H1 (cell line): ENCODE measurements at regions not wholly inside any gene's neighbourhood (a gene's known extent, or its start where the extent isn't known, plus 50 kb on each side); places are given as distances from the start of the nearest gene placed in this dataset.
A peak's percentile ranks its signal among the peaks of the same experiment; 100 is the strongest.

Source experiments
- CTCF ChIA-PET: fragments of 300-600 bp; sonication (Branson Sonifier 250); formaldehyde crosslinking; loops from one replicate; lab custom pipeline; 2021; ENCODE audit not compliant: partially characterized antibody; lab: Charles Lee
- POLR2A ChIA-PET: fragments of 300-600 bp; sonication (Branson Sonifier 250); formaldehyde crosslinking; loops from one replicate; lab custom pipeline; 2021; ENCODE audit warnings: inconsistent platforms; ENCODE audit not compliant: partially characterized antibody; lab: Charles Lee
- DNase-seq, 2 experiments: peaks; one replicate each; pipeline versions ENCODE4 v3.0.0 to v3.0.0-alpha.2; 2010 to 2022; ENCODE audit warnings: low spot score in 2 of 2, low read depth in 1 of 2, mixed read lengths in 1 of 2
- FAIRE-seq: peaks from 2 replicates; lab custom pipeline; 2011; peaks lifted over from hg19 to GRCh38; lab: Jason Lieb, UNC
- H2AFZ ChIP-seq: 2 replicates; pipeline ENCODE4 v1.8.1; 2012; ENCODE audit warnings: low read length, inconsistent platforms
- H2AK5ac ChIP-seq: 2 replicates; pipeline ENCODE4 v1.6.1; 2013; ENCODE audit warnings: low read depth, low read length
- H2BK120ac ChIP-seq: replicated peaks from 2 replicates; pipeline ENCODE3; 2013; ENCODE audit warnings: low read depth, low read length, inconsistent platforms
- H2BK12ac ChIP-seq: 2 replicates; pipeline ENCODE4 v1.6.1; 2013; ENCODE audit warnings: low read depth, low read length
- H2BK15ac ChIP-seq: 2 replicates; pipeline ENCODE4 v1.6.1; 2013; ENCODE audit warnings: low read length
- H2BK20ac ChIP-seq: 2 replicates; pipeline ENCODE4 v1.6.1; 2013; ENCODE audit warnings: low read length
- H2BK5ac ChIP-seq: 2 replicates; pipeline ENCODE4 v1.6.1; 2013; ENCODE audit warnings: low read depth, low read length
- H3K14ac ChIP-seq: 2 replicates; pipeline ENCODE4 v1.6.1; 2013; ENCODE audit warnings: inconsistent platforms; ENCODE audit not compliant: insufficient read length
- H3K18ac ChIP-seq: 2 replicates; pipeline ENCODE4 v1.6.1; 2013; ENCODE audit warnings: low read length; ENCODE audit errors: extremely low read depth
- H3K23ac ChIP-seq: 2 replicates; pipeline ENCODE4 v1.6.1; 2013; ENCODE audit warnings: inconsistent platforms; ENCODE audit not compliant: insufficient read length
- H3K23me2 ChIP-seq: 2 replicates; pipeline ENCODE4 v1.6.1; 2013; ENCODE audit warnings: low read depth, low read length
- H3K27ac ChIP-seq: 2 replicates; pipeline ENCODE4 v1.6.1; 2011; ENCODE audit warnings: low read depth, low read length, inconsistent platforms
- H3K27me3 ChIP-seq, 4 experiments: replicated peaks in 1 of 4; 1 replicate in 1 of 4; 2 replicates in 3 of 4; pipeline versions ENCODE4 v1.6.1 to v1.8.1; 2011 to 2013; ENCODE audit warnings: low read length in 3 of 4, mild to moderate bottlenecking in 3 of 4, inconsistent platforms in 2 of 4, mixed read lengths in 2 of 4, moderate library complexity in 1 of 4; ENCODE audit not compliant: control insufficient read depth in 3 of 4, insufficient read depth in 3 of 4; ENCODE audit errors: extremely low read depth in 1 of 4
- H3K36me3 ChIP-seq, 4 experiments: 2 replicates each; pipeline versions ENCODE4 v1.6.1 to v1.8.1; 2011 to 2013; ENCODE audit warnings: mild to moderate bottlenecking in 4 of 4, low read length in 3 of 4, moderate library complexity in 2 of 4, control low read depth in 1 of 4, inconsistent platforms in 1 of 4; ENCODE audit not compliant: insufficient read depth in 4 of 4, control insufficient read depth in 2 of 4
- H3K4ac ChIP-seq: replicated peaks from 2 replicates; pipeline ENCODE3; 2013; ENCODE audit warnings: low read length, low read depth, mixed read lengths, inconsistent platforms; ENCODE audit not compliant: insufficient read length
- H3K4me1 ChIP-seq, 4 experiments: replicated peaks in 1 of 4; 1 replicate in 1 of 4; 2 replicates in 3 of 4; pipeline versions ENCODE4 v1.6.1 to v1.8.1; 2011 to 2013; ENCODE audit warnings: low read length in 3 of 4, inconsistent platforms in 2 of 4, mixed read lengths in 1 of 4; ENCODE audit not compliant: insufficient read depth in 4 of 4, control insufficient read depth in 3 of 4
- H3K4me2 ChIP-seq, 2 experiments: 2 replicates each; pipeline versions ENCODE4 v1.6.1 to v1.8.1; 2011 to 2013; ENCODE audit warnings: low read depth in 2 of 2, low read length in 2 of 2, control low read depth in 1 of 2, inconsistent platforms in 1 of 2, mild to moderate bottlenecking in 1 of 2; ENCODE audit not compliant: insufficient read depth in 1 of 2
- H3K4me3 ChIP-seq, 4 experiments: fragments of 200-600, 300-600 bp in 1 of 4; sonication (generic), shearing (Covaris generic), sonication (Bioruptor Twin) in 1 of 4; 2 replicates each; pipeline versions ENCODE4 v1.5.1 to v1.8.1; 2011 to 2016; ENCODE audit warnings: low read length in 4 of 4, low read depth in 3 of 4, control low read depth in 2 of 4, inconsistent platforms in 2 of 4, mild to moderate bottlenecking in 2 of 4, mixed read lengths in 1 of 4, moderate library complexity in 1 of 4; ENCODE audit not compliant: insufficient read depth in 2 of 4; ENCODE audit errors: extremely low read depth in 1 of 4
- H3K56ac ChIP-seq: replicated peaks from 2 replicates; pipeline ENCODE3; 2013; ENCODE audit warnings: low read depth, mild to moderate bottlenecking, mixed read lengths, low read length, inconsistent platforms; ENCODE audit not compliant: insufficient read length
- H3K79me1 ChIP-seq: 2 replicates; pipeline ENCODE4 v1.6.1; 2013; ENCODE audit warnings: low read depth, low read length, control low read depth
- H3K79me2 ChIP-seq, 2 experiments: 2 replicates each; pipeline versions ENCODE4 v1.6.1 to v1.8.1; 2012 to 2013; ENCODE audit warnings: low read length in 2 of 2, mild to moderate bottlenecking in 2 of 2, inconsistent platforms in 1 of 2; ENCODE audit not compliant: insufficient read depth in 2 of 2, control insufficient read depth in 1 of 2
- H3K9ac ChIP-seq, 4 experiments: replicated peaks in 1 of 4; 1 replicate in 1 of 4; 2 replicates in 3 of 4; pipeline versions ENCODE4 v1.6.1 to v1.8.1; 2011 to 2013; ENCODE audit warnings: low read depth in 3 of 4, low read length in 3 of 4, control low read depth in 2 of 4, mild to moderate bottlenecking in 2 of 4, moderate library complexity in 2 of 4, inconsistent platforms in 1 of 4; ENCODE audit errors: extremely low read depth in 1 of 4
- H3K9me3 ChIP-seq, 2 experiments: 2 replicates each; pipeline versions ENCODE4 v1.6.1 to v1.8.1; 2012 to 2013; ENCODE audit warnings: mild to moderate bottlenecking in 2 of 2, moderate library complexity in 2 of 2, control low read depth in 1 of 2, inconsistent platforms in 1 of 2, low read depth in 1 of 2, low read length in 1 of 2, mixed read lengths in 1 of 2; ENCODE audit not compliant: insufficient read depth in 2 of 2
- H4K20me1 ChIP-seq, 2 experiments: replicated peaks in 1 of 2; 2 replicates each; pipeline versions ENCODE3 to v1.8.1; 2011 to 2013; ENCODE audit warnings: inconsistent platforms in 2 of 2, low read length in 2 of 2, mild to moderate bottlenecking in 1 of 2; ENCODE audit not compliant: insufficient read depth in 2 of 2, control insufficient read depth in 1 of 2
- H4K5ac ChIP-seq: 2 replicates; pipeline ENCODE4 v1.6.1; 2013; ENCODE audit warnings: low read length, low read depth, mixed read lengths, inconsistent platforms; ENCODE audit not compliant: insufficient read length
- H4K8ac ChIP-seq: 2 replicates; pipeline ENCODE4 v1.8.0; 2013; ENCODE audit warnings: mild to moderate bottlenecking, moderate library complexity, low read length, inconsistent platforms; ENCODE audit not compliant: insufficient read depth; ENCODE audit errors: extremely low read depth
- H4K91ac ChIP-seq: replicated peaks from 2 replicates; pipeline ENCODE3; 2013; ENCODE audit warnings: low read length, mixed read lengths, inconsistent platforms; ENCODE audit not compliant: insufficient read length
- CEBPB ChIP-seq: IDR thresholded peaks from 2 replicates; pipeline ENCODE4 v1.6.1; 2012; ENCODE audit warnings: low read depth, low read length
- MAFK ChIP-seq: IDR thresholded peaks from 2 replicates; pipeline ENCODE4 v1.6.1; 2012; ENCODE audit warnings: low read depth, mild to moderate bottlenecking, improper control_type of control experiment, low read length
- POLR2AphosphoS5 ChIP-seq: IDR thresholded peaks from 2 replicates; pipeline ENCODE4 v1.6.1; 2011; ENCODE audit warnings: low read depth, low read length
- RAD21 ChIP-seq, 2 experiments: IDR thresholded peaks in 1 of 2; conservative IDR thresholded peaks in 1 of 2; 2 replicates each; pipeline ENCODE4 v1.6.1; 2011; ENCODE audit warnings: low read depth in 2 of 2, low read length in 2 of 2, improper control_type of control experiment in 1 of 2, inconsistent platforms in 1 of 2, mild to moderate bottlenecking in 1 of 2, moderate library complexity in 1 of 2
- RBBP5 ChIP-seq: IDR thresholded peaks from 2 replicates; pipeline ENCODE4 v1.7.1; 2012; ENCODE audit warnings: low read depth, mild to moderate bottlenecking, inconsistent platforms, low read length, moderate library complexity, borderline replicate concordance
- RFX5 ChIP-seq: IDR thresholded peaks from 2 replicates; pipeline ENCODE4 v1.6.1; 2011; ENCODE audit warnings: low read depth, low read length, improper control_type of control experiment, borderline replicate concordance
- SP1 ChIP-seq: IDR thresholded peaks from 2 replicates; pipeline ENCODE4 v1.6.1; 2011; ENCODE audit warnings: low read depth, low read length
- TAF7 ChIP-seq: optimal IDR thresholded peaks from 2 replicates; pipeline ENCODE3; 2011; ENCODE audit warnings: low read depth, mild to moderate bottlenecking, inconsistent platforms, low read length, moderate library complexity, borderline replicate concordance
- TBP ChIP-seq: IDR thresholded peaks from 2 replicates; pipeline ENCODE4 v1.6.1; 2011; ENCODE audit warnings: low read depth, low read length, improper control_type of control experiment
- WGBS, 2 experiments: shearing (Covaris generic) in 1 of 2; methylation state at CpG; one replicate each; pipeline versions ENCODE4 v1.1.6 to v1.1.7; 2013 to 2015; ENCODE audit warnings: low lambda C conversion rate in 2 of 2, mixed read lengths in 2 of 2, inconsistent platforms in 1 of 2, low coverage in 1 of 2, missing lambda C conversion rate in 1 of 2; ENCODE audit not compliant: insufficient replicate concordance in 2 of 2, insufficient coverage in 1 of 2, insufficient read length in 1 of 2; ENCODE audit errors: extremely low coverage in 1 of 2, missing lambda C conversion rate in 1 of 2; 5-methylcytosine and 5-hydroxymethylcytosine counted together
- TF ChIP-seq, protein P1 (sequence below), 3 experiments: IDR thresholded peaks; 1 replicate in 2 of 3; 2 replicates in 1 of 3; pipeline versions ENCODE4 v1.5.1 to v1.6.1; 2011; ENCODE audit warnings: low read length in 3 of 3, mild to moderate bottlenecking in 3 of 3, inconsistent platforms in 2 of 3, low read depth in 1 of 3, moderate library complexity in 1 of 3; ENCODE audit not compliant: insufficient read depth in 1 of 3; ENCODE audit errors: control extremely low read depth in 1 of 3

- no peak overlapping the region for H3K9ac ChIP-seq
- no peak overlapping the region for H3K56ac ChIP-seq
- CTCF ChIA-PET = interaction anchor here (0.7 to 1.9 kb wide), 6 partner anchors 10 to 1297 kb away, joined by 3 to 7 read pairs (median 3); no protein-coding TSS in a partner anchor
- no peaks in the 10 kb centered on the region for H3K27me3 ChIP-seq
- no peaks in the 10 kb centered on the region for H3K23me2 ChIP-seq
- no peaks in the 10 kb centered on the region for H3K79me2 ChIP-seq
- DNase-seq (no peak), FAIRE-seq (no peak)
- H3K4me1 ChIP-seq = no peaks in the 10 kb centered on the region
- H4K91ac ChIP-seq = no peak overlapping the region
- no peak overlapping the region for H2BK5ac ChIP-seq
- no peak overlapping the region for H4K8ac ChIP-seq
- no peaks in the 10 kb centered on the region for H3K36me3 ChIP-seq
- no peak overlapping the region for H3K14ac ChIP-seq
- no peak overlapping the region for H3K4ac ChIP-seq
- no peak overlapping the region for H3K4me3 ChIP-seq
- no peak overlapping the region for H3K23ac ChIP-seq
- no peak overlapping the region for H3K4me2 ChIP-seq
- POLR2A ChIA-PET = no interaction called here
- no peak overlapping the region for H2BK15ac ChIP-seq
- no peaks in the 10 kb centered on the region for H4K20me1 ChIP-seq
- H2AK5ac ChIP-seq = no peak overlapping the region
- no peaks in the 10 kb centered on the region for H3K79me1 ChIP-seq
- H3K9me3 ChIP-seq = 0 out of 4 replicates have a peak, but pooled peaks cover 0 to 2% of the 10 kb centered on the region in 2 experiments
- WGBS, 2 experiments = 88% methylated on average over 3 of the region's 3 CpGs; no CpG with 5 or more reads in 1 of the 2 experiments
- no peak overlapping the region for H3K18ac ChIP-seq
- no peak overlapping the region for H4K5ac ChIP-seq
- H3K27ac ChIP-seq = no peak overlapping the region
- H2BK120ac ChIP-seq = no peak overlapping the region
- H2AFZ ChIP-seq = no peak overlapping the region
- no peak overlapping the region for H2BK12ac ChIP-seq
- H2BK20ac ChIP-seq = no peak overlapping the region
- TF ChIP-seq RAD21 (IDR thresholded peaks at IDR 0.05 in 1 of 2, conservative IDR thresholded peaks at IDR 0.05 in 1 of 2; ENCODE audit: low read depth in 2 of 2, low read length in 2 of 2) (peak; percentile 57 to 65), TBP (no peak), SP1 (no peak), RBBP5 (no peak), TAF7 (no peak), RFX5 (no peak), MAFK (no peak), CEBPB (no peak), POLR2AphosphoS5 (no peak)
- TF ChIP-seq, protein P1, sequence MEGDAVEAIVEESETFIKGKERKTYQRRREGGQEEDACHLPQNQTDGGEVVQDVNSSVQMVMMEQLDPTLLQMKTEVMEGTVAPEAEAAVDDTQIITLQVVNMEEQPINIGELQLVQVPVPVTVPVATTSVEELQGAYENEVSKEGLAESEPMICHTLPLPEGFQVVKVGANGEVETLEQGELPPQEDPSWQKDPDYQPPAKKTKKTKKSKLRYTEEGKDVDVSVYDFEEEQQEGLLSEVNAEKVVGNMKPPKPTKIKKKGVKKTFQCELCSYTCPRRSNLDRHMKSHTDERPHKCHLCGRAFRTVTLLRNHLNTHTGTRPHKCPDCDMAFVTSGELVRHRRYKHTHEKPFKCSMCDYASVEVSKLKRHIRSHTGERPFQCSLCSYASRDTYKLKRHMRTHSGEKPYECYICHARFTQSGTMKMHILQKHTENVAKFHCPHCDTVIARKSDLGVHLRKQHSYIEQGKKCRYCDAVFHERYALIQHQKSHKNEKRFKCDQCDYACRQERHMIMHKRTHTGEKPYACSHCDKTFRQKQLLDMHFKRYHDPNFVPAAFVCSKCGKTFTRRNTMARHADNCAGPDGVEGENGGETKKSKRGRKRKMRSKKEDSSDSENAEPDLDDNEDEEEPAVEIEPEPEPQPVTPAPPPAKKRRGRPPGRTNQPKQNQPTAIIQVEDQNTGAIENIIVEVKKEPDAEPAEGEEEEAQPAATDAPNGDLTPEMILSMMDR (IDR thresholded peaks at IDR 0.05; ENCODE audit: control extremely low read depth in 1 of 3, insufficient read depth in 1 of 3, low read depth in 1 of 3, low read length in 3 of 3) = peak in 1 of 3 experiments; percentile 15; a peak in 1 of 4 replicates
These were observed 122.9 kb upstream of the GRAMD2B start for GRCh38 chr5:126300293-126300692.
